Muscle of arm (tissue), 1 donor: ENCODE measurements at regions not wholly inside any gene's neighbourhood (a gene's known extent, or its start where the extent isn't known, plus 50 kb on each side); places are given as distances from the start of the nearest gene placed in this dataset.
"Not testable (repeated sequence)": the region's sequence is repeated elsewhere in the genome, so short reads cannot be mapped to it uniquely, and the experiment has no call there.

Source experiments
- DNase-seq: peaks from one replicate; pipeline ENCODE4 v3.0.0-alpha.2; 2013

- DNase-seq = no peak
Observed at GRCh38 chr14:38589747-38590350, 334.0 kb upstream of the CLEC14A start.

DNA sequence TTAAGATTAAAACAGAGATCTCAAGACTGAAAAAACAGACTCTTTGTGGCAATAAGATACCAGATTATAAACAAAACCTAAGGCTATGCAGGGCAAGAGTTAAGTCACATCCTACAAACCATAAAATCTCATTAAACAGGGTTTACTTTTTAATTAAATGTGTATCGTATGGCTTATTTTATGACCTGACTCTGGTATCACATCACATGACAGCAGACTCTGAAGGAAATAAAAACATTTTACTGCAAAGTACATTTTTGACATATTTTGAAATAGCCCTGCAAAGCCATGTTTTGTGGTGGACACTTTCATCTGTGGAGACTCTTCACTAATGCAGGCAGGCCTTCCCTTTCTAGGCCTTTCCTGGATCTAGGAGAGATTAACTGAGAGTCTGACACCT lies 327.6 kb upstream of the CLEC14A start:
- DNase-seq = no peak

DNA sequence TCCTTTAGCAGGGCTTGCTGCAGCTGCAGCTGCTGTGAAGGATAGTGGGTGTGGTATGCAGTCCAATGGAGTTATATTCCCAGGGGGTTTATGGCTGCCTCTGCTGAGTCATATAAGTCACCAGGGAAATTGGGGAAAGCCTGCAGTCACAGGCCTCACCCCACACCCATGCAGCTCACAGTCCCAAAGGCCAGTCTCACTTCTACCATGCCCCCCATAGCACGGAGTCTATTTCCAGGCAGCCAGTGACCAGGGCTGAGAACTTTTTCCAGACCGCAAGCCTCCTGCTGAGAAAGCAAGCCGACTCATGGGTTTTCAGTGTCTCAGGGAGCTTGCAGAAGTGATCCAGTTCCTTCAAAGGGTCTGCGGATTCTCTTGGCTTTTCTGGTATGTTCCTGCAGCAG lies 322.4 kb upstream of the CLEC14A start:
- DNase-seq = no peak

DNA sequence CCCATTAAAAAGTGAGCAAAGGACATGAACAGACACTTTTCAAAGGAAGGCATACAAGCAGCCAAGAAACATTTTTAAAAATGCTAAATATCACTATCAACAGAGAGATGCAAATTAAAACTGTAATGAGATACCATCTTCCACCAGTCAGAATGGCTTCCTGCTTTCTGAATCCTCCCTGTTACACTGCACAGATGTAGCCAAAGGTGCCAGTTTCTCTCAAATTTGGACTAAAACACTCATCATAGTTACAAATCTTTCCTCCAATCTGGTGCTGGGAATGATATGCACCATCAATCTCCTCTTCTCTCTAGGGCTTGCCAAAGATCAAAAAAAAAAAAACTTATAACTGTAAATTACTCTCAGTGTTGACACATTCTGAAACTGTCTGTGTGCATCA lies 311.8 kb upstream of the CLEC14A start:
- no peak for DNase-seq

- DNase-seq = no peak
Observed at GRCh38 chr14:38561657-38562056, 305.8 kb upstream of the CLEC14A start.

- no peak for DNase-seq
Observed at GRCh38 chr14:38559711-38560110, 303.8 kb upstream of the CLEC14A start.

- DNase-seq = not testable (repeated sequence)
Observed at GRCh38 chr14:38557391-38557790, 301.5 kb upstream of the CLEC14A start.

- no peak for DNase-seq
Observed at GRCh38 chr14:38556252-38556651, 300.4 kb upstream of the CLEC14A start.

GRCh38 chr14:38554026-38554425 lies 298.1 kb upstream of the CLEC14A start:
- DNase-seq = no peak

DNA sequence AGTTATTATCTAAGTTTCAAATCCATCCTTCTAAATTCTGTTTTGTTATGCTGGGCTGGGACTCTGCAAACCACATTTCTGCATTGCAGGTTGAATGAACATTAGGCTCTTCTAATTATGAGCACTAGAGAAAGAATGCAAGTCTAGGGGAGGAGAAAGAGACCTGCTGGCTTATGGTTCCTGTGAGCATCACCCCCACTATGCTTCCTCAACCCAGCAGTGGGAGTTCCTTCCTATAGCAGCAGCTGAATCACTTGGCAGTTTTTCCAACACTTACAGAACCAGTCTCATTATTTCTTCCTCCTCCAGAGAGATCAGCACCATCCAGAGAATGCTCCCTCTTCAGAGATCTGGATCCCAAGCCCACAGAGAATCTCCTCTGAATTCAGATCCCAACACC lies 297.7 kb upstream of the CLEC14A start:
- DNase-seq = no peak

GRCh38 chr14:38549564-38549963 lies 293.7 kb upstream of the CLEC14A start:
- no peak for DNase-seq

- no peak for DNase-seq
Observed at GRCh38 chr14:38547961-38548490, 292.1 kb upstream of the CLEC14A start.

GRCh38 chr14:38546932-38547551 lies 291.1 kb upstream of the CLEC14A start:
- DNase-seq = no peak

- no peak for DNase-seq
Observed at GRCh38 chr14:38544776-38545175, 288.9 kb upstream of the CLEC14A start.

GRCh38 chr14:38543851-38544250 lies 288.0 kb upstream of the CLEC14A start:
- DNase-seq = not testable (repeated sequence)

GRCh38 chr14:38538053-38538452 lies 282.2 kb upstream of the CLEC14A start:
- not testable (repeated sequence) for DNase-seq

GRCh38 chr14:38536376-38537038 lies 280.6 kb upstream of the CLEC14A start:
- DNase-seq = no peak

GRCh38 chr14:38528582-38528981 lies 272.7 kb upstream of the CLEC14A start:
- DNase-seq = no peak

DNA sequence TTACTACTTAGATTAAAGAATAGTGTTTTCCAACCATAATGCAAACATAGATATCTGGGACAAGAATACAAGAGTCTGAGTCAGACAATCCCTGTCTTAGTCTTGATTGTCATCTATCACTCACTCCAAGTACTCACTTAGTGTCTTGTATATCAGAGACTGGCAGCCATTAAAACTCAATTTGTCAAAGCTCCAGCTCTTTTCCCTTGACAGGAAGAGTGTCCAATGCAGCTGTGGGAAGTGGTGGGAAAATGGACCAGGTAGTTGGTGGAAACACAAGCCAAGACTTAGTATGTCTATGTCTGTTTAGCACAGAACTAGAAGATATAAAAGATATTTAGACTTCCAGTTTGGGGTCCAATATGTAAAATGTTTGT lies 271.6 kb upstream of the CLEC14A start:
- no peak for DNase-seq

- no peak for DNase-seq
Observed at GRCh38 chr14:38526826-38527501, 271.1 kb upstream of the CLEC14A start.

DNA sequence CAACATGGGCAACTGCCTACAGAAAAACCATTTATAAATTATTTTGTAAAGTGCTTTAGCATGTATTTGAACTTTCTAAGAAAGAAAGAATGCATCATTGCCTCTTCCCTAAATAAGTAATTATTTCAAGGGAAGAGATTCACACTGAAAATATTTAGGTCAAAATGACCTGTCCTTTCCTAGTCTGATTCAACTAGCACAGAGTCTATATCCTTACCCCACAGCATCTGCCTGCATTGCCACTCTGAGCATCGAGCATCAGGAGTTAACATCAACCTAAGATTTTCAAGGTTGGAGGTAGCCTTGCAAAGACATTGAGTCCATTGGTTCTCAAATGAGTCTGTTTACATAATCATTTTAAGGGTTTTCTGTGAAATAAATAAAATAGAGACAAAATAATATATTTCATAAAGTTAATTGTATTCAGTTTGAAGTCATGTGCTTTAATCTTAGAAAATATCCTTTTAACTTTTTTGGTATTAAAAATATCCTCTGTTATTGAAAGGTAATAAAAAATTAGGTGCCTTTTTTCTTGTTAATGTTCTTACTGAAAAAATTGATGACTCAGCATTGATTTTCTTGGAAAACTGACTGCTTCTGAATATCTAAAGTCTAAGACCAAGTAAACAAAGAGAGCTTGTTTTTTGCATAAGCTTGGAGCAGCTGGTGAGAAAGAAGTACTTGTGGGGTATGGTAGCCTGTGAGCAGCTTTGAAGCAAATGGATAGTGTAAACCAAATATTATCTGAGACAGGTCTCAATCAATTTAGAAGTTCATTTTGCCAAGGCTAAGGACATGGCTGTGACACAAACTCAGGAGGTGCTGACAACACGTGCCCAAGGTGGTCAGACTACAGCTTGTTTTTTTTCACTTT lies 269.0 kb upstream of the CLEC14A start:
- no peak for DNase-seq

- DNase-seq = no peak
Observed at GRCh38 chr14:38522724-38523123, 266.8 kb upstream of the CLEC14A start.
